ENCODE measurements at regions not wholly inside any gene's neighbourhood (a gene's known extent, or its start where the extent isn't known, plus 50 kb on each side); places are given as distances from the start of the nearest gene placed in this dataset.

DNA sequence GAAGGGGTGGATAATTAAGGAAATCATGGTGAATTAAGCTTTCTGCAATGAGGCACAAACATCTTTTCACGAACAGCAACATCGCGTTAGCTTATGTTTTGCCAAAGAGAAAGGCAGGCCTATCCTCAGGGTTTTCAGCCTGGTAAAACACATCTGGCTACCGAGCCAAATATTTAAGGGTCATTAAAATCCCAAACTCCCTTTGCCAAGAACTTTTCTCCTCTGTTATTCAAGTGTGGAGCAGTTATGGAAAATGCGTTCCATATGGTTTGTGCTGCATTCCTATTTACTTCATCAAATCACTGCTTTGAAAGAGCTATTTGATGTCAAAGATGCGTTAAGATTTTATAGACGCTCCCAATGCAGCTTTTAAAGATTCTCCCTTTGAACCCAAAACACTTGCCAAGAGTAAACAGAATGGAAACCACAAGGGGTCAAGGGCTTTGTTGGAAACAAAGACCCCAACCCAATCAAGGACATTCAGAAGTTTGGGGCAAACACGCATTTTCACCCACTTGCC, 308.3 kb upstream of the CDH5 start:
- 65 to 81% (median 75%) methylated on average over 8 of the region's 8 CpGs for WGBS, 5 donors
- Histone ChIP-seq H3K36me3 (no peaks in the 10 kb centered on the region), H3K9me3 (no peaks in the 10 kb centered on the region), H3K27me3 (peaks cover 0 to 7% (median 0%) of the 10 kb centered on the region in 3 donors), H3K4me1 (no peaks in the 10 kb centered on the region), H3K27ac (no peak overlapping the region), H3K4me3 (no peak overlapping the region)
- DNase-seq: peak in 1 of 2 donors; percentile 71
- TF ChIP-seq EP300 (IDR thresholded peaks at IDR 0.05): no peak
- no peak for TF ChIP-seq POLR2AphosphoS5 (IDR thresholded peaks at IDR 0.05)
- TF ChIP-seq POLR2A (IDR thresholded peaks at IDR 0.05): no peak
- TF ChIP-seq, protein P1, sequence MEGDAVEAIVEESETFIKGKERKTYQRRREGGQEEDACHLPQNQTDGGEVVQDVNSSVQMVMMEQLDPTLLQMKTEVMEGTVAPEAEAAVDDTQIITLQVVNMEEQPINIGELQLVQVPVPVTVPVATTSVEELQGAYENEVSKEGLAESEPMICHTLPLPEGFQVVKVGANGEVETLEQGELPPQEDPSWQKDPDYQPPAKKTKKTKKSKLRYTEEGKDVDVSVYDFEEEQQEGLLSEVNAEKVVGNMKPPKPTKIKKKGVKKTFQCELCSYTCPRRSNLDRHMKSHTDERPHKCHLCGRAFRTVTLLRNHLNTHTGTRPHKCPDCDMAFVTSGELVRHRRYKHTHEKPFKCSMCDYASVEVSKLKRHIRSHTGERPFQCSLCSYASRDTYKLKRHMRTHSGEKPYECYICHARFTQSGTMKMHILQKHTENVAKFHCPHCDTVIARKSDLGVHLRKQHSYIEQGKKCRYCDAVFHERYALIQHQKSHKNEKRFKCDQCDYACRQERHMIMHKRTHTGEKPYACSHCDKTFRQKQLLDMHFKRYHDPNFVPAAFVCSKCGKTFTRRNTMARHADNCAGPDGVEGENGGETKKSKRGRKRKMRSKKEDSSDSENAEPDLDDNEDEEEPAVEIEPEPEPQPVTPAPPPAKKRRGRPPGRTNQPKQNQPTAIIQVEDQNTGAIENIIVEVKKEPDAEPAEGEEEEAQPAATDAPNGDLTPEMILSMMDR (IDR thresholded peaks at IDR 0.05): no peak
- intact Hi-C loops (cut with DNase I; ENCODE audit: low total_unique reads): no loop called here

DNA sequence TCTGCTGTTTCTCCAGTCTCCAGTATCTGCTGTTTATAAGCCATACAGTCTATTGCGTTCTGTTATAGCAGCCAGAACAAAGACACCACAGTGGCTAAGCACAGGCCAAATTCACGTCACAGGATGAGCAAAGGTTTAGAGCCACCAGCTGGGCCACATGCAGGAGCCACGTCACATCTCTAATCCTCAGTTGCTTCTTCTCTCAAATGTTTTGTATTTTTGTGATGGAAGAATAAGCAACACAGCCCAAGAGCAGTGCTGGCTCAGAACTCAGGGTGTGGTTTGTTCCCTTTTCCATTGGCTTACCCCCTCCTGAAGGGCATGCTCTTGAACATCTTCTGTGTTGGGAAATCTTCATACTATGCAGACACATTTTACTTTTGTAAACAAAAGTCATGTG, 309.4 kb upstream of the CDH5 start:
- no peaks in the 10 kb centered on the region for H3K9me3 ChIP-seq
- WGBS, 5 donors: 60 to 76% (median 72%) methylated on average over 3 of the region's 3 CpGs
- no peaks in the 10 kb centered on the region for H3K36me3 ChIP-seq
- peaks cover 0 to 7% (median 0%) of the 10 kb centered on the region in 3 donors for H3K27me3 ChIP-seq
- no peak for TF ChIP-seq POLR2A (IDR thresholded peaks at IDR 0.05)
- peak in 1 of 3 donors; percentile 28 for TF ChIP-seq POLR2AphosphoS5 (IDR thresholded peaks at IDR 0.05)
- intact Hi-C loops (cut with DNase I; ENCODE audit: low total_unique reads): no loop called here
- no peak overlapping the region for H3K4me3 ChIP-seq
- H3K27ac ChIP-seq: peak overlapping the region in 1 of 5 donors; percentile 6
- no peaks in the 10 kb centered on the region for H3K4me1 ChIP-seq
- DNase-seq: peak in 1 of 2 donors; percentile 56

DNA sequence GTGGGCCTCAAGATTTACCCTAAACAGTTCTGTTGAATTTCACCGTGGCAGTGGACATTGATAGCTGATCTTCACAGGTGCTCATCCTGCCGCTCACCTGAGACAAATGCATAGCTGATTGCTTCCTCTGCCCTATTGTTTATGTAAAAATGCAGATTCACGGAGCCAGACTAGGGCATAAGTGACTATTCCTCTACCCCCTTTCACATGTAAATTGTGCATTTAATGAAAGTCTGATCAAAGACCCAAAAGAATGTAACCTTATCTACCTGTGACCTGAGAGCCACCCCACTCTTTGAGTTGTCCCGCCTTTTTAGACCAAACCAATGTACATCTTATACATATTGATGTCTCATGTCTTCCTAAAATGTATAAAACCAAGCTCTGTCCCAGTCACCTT, 312.4 kb upstream of the CDH5 start:
- TF ChIP-seq EP300 (IDR thresholded peaks at IDR 0.05) (no peak), POLR2AphosphoS5 (IDR thresholded peaks at IDR 0.05) (no peak), POLR2A (IDR thresholded peaks at IDR 0.05) (no peak)
- TF ChIP-seq, protein P1 (IDR thresholded peaks at IDR 0.05): no peak
- Histone ChIP-seq H3K9me3 (no peaks in the 10 kb centered on the region), H3K27ac (no peak overlapping the region), H3K36me3 (no peaks in the 10 kb centered on the region), H3K27me3 (peaks cover 0 to 7% (median 0%) of the 10 kb centered on the region in 3 donors), H3K4me1 (no peaks in the 10 kb centered on the region), H3K4me3 (no peak overlapping the region)
- WGBS, 5 donors: 64 to 77% (median 65%) methylated on average over 4 of the region's 4 CpGs
- DNase-seq: no peak
- intact Hi-C loops (cut with DNase I; ENCODE audit: low total_unique reads): no loop called here

DNA sequence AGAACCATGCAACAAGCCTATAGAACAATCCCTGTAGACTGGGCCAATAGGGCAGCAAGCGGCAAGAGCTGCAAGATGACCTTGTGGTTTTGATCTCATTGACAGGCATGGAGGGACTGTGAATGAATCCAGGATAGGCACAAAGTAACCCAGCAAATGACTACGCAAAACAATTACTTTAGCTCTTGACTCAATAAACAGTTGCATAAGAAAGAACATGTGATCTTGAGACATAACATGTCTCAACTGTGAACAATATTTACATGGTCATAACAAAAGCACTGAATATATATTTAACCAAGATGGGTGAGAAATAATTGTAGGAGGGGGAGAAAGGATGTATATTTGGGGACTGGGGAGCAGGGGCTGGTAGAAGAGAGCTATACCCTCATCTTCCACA, 313.7 kb upstream of the CDH5 start:
- intact Hi-C loops (cut with DNase I; ENCODE audit: low total_unique reads): no loop called here
- TF ChIP-seq POLR2A (IDR thresholded peaks at IDR 0.05) (no peak), POLR2AphosphoS5 (IDR thresholded peaks at IDR 0.05) (no peak), EP300 (IDR thresholded peaks at IDR 0.05) (no peak)
- TF ChIP-seq, protein P1 (IDR thresholded peaks at IDR 0.05): no peak
- Histone ChIP-seq H3K36me3 (no peaks in the 10 kb centered on the region), H3K27ac (no peak overlapping the region), H3K9me3 (no peaks in the 10 kb centered on the region), H3K27me3 (peaks cover 0 to 7% (median 0%) of the 10 kb centered on the region in 3 donors), H3K4me1 (no peaks in the 10 kb centered on the region), H3K4me3 (no peak overlapping the region)
- DNase-seq: no peak
- WGBS, 5 donors: 89 to 92% (median 89%) methylated on average over 2 of the region's 2 CpGs

DNA sequence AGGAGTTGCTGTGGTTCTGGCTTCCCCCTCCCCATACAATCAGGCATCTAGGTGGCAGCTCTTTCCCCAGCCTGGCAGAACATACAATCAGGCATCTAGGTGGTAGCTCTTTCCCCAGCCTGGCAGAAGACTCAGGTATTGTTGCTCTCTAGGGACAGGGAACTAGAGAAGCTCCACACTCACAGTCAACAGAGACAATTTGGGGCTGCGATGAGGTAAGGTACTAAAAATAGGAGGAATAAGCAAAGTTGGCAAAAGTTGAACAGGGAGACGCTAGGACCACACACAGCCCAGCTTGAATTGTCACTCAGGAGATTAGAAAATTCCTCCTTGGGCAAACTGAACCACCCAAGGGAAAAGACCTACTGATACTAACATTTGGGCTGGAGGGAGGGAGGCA, 315.5 kb upstream of the CDH5 start:
- intact Hi-C loops (cut with DNase I; ENCODE audit: low total_unique reads): no loop called here
- TF ChIP-seq POLR2A (IDR thresholded peaks at IDR 0.05): no peak
- no peak for TF ChIP-seq EP300 (IDR thresholded peaks at IDR 0.05)
- TF ChIP-seq POLR2AphosphoS5 (IDR thresholded peaks at IDR 0.05): no peak
- TF ChIP-seq, protein P1 (IDR thresholded peaks at IDR 0.05): no peak
- Histone ChIP-seq H3K36me3 (no peaks in the 10 kb centered on the region), H3K4me1 (no peaks in the 10 kb centered on the region), H3K9me3 (no peaks in the 10 kb centered on the region), H3K4me3 (no peak overlapping the region), H3K27me3 (peaks cover 0 to 7% (median 0%) of the 10 kb centered on the region in 3 donors), H3K27ac (no peak overlapping the region)
- DNase-seq: no peak
- WGBS, 5 donors: 69 to 84% (median 76%) methylated on average over 2 of the region's 2 CpGs
